HG02642 (cell line): ENCODE measurements at regions not wholly inside any gene's neighbourhood (a gene's known extent, or its start where the extent isn't known, plus 50 kb on each side); places are given as distances from the start of the nearest gene placed in this dataset.

Experiments used
- ATAC-seq: cut with Tn5 transposase; IDR thresholded peaks from one replicate; pipeline ENCODE4 v1.9.1; 2021; ENCODE audit warnings: mild to moderate bottlenecking; ENCODE audit not compliant: unreplicated experiment, poor library complexity

GRCh38 chr7:106166651-106167342, 54.7 kb upstream of the SYPL1 start:
- no peak for ATAC-seq

- no peak for ATAC-seq
Measured at GRCh38 chr7:106165337-106165736, 53.2 kb upstream of the SYPL1 start.

- ATAC-seq: no peak
Measured at GRCh38 chr7:106163257-106163656, 51.1 kb upstream of the SYPL1 start.
